H54 (cell line): ENCODE measurements at regions not wholly inside any gene's neighbourhood (a gene's known extent, or its start where the extent isn't known, plus 50 kb on each side); places are given as distances from the start of the nearest gene placed in this dataset.
A peak's percentile ranks its signal among the peaks of the same experiment; 100 is the strongest.

Experiments
- DNase-seq: peaks from one replicate; pipeline ENCODE4 v3.0.0; 2011; ENCODE audit warnings: low spot score, mixed read lengths; ENCODE audit not compliant: insufficient read length
- FAIRE-seq: peaks from 3 replicates; lab custom pipeline; 2011; peaks lifted over from hg19 to GRCh38; lab: Jason Lieb, UNC
- POLR2A ChIP-seq: IDR thresholded peaks from 2 replicates; pipeline ENCODE4 v1.6.1; 2011; ENCODE audit warnings: low read depth, mild to moderate bottlenecking, low read length

DNA sequence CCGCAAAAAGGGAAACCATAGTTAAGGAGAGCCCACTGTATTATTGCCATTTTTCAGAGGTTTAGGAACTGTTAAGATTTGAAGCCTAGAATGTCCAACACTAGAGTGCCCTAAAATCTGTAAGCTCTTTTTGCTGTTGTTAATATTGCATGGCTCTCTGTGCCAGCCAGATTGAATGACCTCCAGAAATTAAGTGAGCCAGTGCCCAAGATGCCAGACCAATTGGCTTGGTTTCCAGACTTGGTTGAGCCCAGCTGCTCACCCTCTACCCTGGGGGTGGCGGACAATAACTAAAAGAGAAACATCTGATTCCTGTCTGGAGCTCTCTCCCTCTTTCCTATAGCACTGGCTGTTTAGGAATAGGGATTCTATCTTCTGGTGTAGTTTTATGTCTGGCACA, 340.1 kb downstream of the PHF14 start:
- no peak for TF ChIP-seq POLR2A
- DNase-seq (no peak), FAIRE-seq (no peak)

DNA sequence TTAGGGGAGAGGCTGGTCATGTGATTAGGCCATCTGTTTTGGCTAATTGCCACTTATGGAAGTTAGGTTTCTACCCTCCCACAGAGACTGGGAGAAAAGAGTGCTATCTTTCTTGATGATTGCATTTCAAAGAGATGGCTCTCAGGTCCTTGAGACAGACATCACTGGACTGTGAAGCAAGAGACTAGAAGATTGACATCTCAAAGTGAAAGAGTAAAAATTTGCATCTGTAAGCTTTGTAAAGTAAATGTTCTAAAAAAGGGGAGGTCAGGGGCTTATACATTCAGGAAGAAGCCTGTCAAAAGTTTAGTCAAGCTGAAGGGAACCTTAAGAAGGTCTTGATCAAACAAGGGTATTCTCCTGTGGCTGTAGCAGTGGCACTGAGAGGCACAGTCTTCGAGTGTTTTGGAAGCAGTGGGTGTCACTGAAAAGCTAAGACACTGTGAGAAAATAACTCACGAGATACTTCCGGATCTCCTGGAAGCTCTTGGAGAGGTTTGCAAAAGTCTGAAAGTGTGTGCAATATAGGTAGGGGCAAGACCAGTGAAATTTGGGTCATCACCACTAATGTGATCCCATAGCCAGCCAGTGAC, 342.1 kb downstream of the PHF14 start:
- TF ChIP-seq POLR2A: no peak
- DNase-seq (no peak), FAIRE-seq (no peak)

DNA sequence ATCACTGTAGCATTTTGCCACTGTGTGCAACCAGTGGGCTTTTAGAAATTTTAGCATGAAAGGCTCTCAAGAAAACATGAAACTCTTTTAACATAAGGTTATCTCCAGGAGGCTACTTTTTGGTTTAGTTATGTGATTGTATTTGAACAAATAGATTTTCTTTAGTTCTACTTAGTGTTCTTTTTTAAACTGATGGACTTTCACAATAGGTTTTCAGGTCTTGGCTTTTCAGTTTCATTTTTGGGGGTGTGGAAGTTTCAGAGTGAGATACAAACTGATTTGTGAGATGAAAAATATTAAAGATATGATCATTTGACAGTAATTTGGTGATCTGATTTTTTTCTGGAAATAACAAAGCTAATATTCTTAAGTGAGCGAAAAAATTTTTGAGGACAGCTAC, 344.1 kb downstream of the PHF14 start:
- DNase-seq: no peak
- no peak for TF ChIP-seq POLR2A
- no peak for FAIRE-seq

DNA sequence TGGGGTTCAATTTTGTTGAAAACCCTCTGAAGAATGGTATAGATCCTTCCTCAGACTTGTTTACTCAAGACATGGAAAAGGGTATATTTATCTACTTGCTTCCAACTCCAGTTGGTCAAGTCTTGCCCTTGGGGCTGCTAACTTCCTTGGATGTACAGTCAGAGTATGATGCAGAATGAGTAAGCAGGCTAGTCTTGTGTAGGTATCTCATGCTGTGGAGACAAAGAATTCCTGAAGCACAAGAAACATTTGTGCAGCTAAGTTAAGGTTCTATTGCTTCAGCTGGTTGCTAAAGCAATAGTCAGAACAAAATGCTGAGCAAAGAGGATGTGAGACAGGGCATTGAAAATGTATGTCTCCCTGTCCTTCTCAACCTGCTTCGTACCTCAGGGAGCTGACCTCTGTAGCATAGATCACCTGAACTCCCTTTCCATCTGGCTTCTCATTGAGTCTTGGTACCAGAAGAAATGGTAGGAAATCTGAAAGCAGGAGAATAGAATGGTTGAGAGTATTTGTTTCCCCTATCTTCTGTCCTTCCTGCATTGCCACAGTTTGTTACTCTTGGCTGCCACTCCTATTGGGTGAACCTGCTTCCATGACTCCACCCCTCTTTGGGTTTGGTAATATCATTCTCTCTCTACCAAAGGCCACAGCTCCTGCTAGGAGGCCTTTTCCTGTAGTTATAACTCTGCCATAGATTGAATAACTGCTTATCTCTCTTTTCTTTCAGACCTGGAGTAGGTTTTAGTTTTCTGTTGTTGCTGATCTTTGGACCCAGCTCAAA, 346.0 kb downstream of the PHF14 start:
- peak; percentile 96 for FAIRE-seq
- no peak for TF ChIP-seq POLR2A
- DNase-seq: peak; percentile 19
